ENCODE measurements at regions not wholly inside any gene's neighbourhood (a gene's known extent, or its start where the extent isn't known, plus 50 kb on each side); places are given as distances from the start of the nearest gene placed in this dataset.

GRCh38 chr18:55069497-55069896, 110.2 kb upstream of the CCDC68 start:
- TF ChIP-seq EZH2 (IDR thresholded peaks at IDR 0.05; ENCODE audit: insufficient read depth, low read length), result no peak
- no peak for TF ChIP-seq CTCF (IDR thresholded peaks at IDR 0.05; ENCODE audit: insufficient read depth, low read depth, low read length)

Measured in astrocyte (in vitro differentiated cells and primary cell).